GM23338 (cell line): ENCODE measurements at regions not wholly inside any gene's neighbourhood (a gene's known extent, or its start where the extent isn't known, plus 50 kb on each side); places are given as distances from the start of the nearest gene placed in this dataset.

Source experiments
- EZH2 ChIP-seq: fragments of 200-600 bp; sonication (generic); IDR thresholded peaks from one replicate; pipeline ENCODE4 v1.8.0; 2017; ENCODE audit warnings: antibody characterized with exemption, mild to moderate bottlenecking, low read depth; ENCODE audit not compliant: unreplicated experiment
- EZH2phosphoT487 ChIP-seq: fragments of 200-600 bp; sonication (generic); IDR thresholded peaks from one replicate; pipeline ENCODE4 v1.8.1; 2018; ENCODE audit warnings: antibody characterized with exemption; ENCODE audit not compliant: unreplicated experiment
- JUNB ChIP-seq: IDR thresholded peaks from one replicate; pipeline ENCODE4 v1.6.1; 2016; ENCODE audit warnings: antibody characterized with exemption; ENCODE audit not compliant: unreplicated experiment
- POLR2AphosphoS5 ChIP-seq: IDR thresholded peaks from 2 replicates; pipeline ENCODE4 v1.6.1; 2016; ENCODE audit warnings: antibody characterized with exemption, low read depth
- ZNF114 ChIP-seq: fragments of 250-450 bp; sonication (Bioruptor Pico); IDR thresholded peaks from 2 replicates; pipeline ENCODE4 v1.5.0; 2020; ENCODE audit warnings: mild to moderate bottlenecking, moderate library complexity
- TF ChIP-seq, protein P1 (sequence below), 2 experiments: fragments of 200-600 bp in 1 of 2; sonication (generic) in 1 of 2; conservative IDR thresholded peaks; 2 replicates each; pipeline versions ENCODE4 v1.5.1 to v1.6.1; 2016 to 2017; ENCODE audit warnings: antibody characterized with exemption in 2 of 2, low read depth in 2 of 2, mild to moderate bottlenecking in 2 of 2, moderate library complexity in 1 of 2
- TF ChIP-seq, protein P2 (sequence below): IDR thresholded peaks from one replicate; pipeline ENCODE4 v1.6.1; 2018; ENCODE audit warnings: antibody characterized with exemption; ENCODE audit not compliant: unreplicated experiment

DNA sequence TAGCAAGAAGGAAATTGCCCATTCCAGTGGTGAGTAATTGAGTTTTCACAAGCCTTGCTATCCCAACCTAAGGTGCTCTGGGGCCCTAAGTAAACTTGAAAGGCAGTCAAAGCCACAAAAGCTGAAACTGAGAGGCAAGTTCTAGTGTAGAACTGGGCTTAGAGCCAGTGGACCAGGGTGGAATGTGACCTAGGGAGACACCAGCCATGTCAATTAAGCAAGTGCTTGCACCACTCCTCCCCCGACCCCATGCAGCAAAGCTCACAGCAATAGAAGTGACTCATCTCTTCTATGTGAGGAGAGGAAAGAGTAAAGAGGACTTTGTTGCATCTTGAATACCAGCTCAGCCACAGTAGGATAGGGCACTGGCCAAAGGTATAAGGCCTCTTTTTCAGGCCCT lies 486.1 kb upstream of the POU3F4 start:
- TF ChIP-seq, protein P1, sequence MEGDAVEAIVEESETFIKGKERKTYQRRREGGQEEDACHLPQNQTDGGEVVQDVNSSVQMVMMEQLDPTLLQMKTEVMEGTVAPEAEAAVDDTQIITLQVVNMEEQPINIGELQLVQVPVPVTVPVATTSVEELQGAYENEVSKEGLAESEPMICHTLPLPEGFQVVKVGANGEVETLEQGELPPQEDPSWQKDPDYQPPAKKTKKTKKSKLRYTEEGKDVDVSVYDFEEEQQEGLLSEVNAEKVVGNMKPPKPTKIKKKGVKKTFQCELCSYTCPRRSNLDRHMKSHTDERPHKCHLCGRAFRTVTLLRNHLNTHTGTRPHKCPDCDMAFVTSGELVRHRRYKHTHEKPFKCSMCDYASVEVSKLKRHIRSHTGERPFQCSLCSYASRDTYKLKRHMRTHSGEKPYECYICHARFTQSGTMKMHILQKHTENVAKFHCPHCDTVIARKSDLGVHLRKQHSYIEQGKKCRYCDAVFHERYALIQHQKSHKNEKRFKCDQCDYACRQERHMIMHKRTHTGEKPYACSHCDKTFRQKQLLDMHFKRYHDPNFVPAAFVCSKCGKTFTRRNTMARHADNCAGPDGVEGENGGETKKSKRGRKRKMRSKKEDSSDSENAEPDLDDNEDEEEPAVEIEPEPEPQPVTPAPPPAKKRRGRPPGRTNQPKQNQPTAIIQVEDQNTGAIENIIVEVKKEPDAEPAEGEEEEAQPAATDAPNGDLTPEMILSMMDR (conservative IDR thresholded peaks at IDR 0.05; ENCODE audit: low read depth in 2 of 2): no peak
- TF ChIP-seq EZH2 (no peak), EZH2phosphoT487 (no peak), POLR2AphosphoS5 (no peak), JUNB (no peak), ZNF114 (CRISPR knock-in tag) (no peak)
- TF ChIP-seq, protein P2, sequence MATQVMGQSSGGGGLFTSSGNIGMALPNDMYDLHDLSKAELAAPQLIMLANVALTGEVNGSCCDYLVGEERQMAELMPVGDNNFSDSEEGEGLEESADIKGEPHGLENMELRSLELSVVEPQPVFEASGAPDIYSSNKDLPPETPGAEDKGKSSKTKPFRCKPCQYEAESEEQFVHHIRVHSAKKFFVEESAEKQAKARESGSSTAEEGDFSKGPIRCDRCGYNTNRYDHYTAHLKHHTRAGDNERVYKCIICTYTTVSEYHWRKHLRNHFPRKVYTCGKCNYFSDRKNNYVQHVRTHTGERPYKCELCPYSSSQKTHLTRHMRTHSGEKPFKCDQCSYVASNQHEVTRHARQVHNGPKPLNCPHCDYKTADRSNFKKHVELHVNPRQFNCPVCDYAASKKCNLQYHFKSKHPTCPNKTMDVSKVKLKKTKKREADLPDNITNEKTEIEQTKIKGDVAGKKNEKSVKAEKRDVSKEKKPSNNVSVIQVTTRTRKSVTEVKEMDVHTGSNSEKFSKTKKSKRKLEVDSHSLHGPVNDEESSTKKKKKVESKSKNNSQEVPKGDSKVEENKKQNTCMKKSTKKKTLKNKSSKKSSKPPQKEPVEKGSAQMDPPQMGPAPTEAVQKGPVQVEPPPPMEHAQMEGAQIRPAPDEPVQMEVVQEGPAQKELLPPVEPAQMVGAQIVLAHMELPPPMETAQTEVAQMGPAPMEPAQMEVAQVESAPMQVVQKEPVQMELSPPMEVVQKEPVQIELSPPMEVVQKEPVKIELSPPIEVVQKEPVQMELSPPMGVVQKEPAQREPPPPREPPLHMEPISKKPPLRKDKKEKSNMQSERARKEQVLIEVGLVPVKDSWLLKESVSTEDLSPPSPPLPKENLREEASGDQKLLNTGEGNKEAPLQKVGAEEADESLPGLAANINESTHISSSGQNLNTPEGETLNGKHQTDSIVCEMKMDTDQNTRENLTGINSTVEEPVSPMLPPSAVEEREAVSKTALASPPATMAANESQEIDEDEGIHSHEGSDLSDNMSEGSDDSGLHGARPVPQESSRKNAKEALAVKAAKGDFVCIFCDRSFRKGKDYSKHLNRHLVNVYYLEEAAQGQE: no peak
